ENCODE measurements at regions not wholly inside any gene's neighbourhood (a gene's known extent, or its start where the extent isn't known, plus 50 kb on each side); places are given as distances from the start of the nearest gene placed in this dataset.

- no peak for ATAC-seq
Measured at GRCh38 chr4:27218013-27218412, 357.4 kb downstream of the STIM2 start.

GRCh38 chr4:27223326-27223725, 362.7 kb downstream of the STIM2 start:
- no peak for TF ChIP-seq BCL3 (IDR thresholded peaks at IDR 0.05)
- TF ChIP-seq TP53 (CRISPR knock-in tag; IDR thresholded peaks at IDR 0.05): no peak
- ATAC-seq: no peak
- Histone ChIP-seq H3K4me1 (no peaks in the 10 kb centered on the region), H3K4me2 (no peak overlapping the region), H3K27ac (no peak overlapping the region), H3K9me3 (no peaks in the 10 kb centered on the region), H3K4me3 (no peak overlapping the region)
- 0% methylated on average over 2 of the region's 2 CpGs for WGBS (ENCODE audit: missing lambda C conversion rate)
- ChIA-PET CTCF (no interaction called here), POLR2A (no interaction called here)
- no peak for DNase-seq (ENCODE audit: low read depth in 1 of 2, low spot score in 1 of 2)
- no peak for FAIRE-seq

More at GRCh38 chr4:27218013-27218412, 357.4 kb downstream of the STIM2 start:
- no peak overlapping the region for H3K4me3 ChIP-seq
- no peak for FAIRE-seq
- ChIA-PET POLR2A (no interaction called here), CTCF (no interaction called here)
- TF ChIP-seq RFX5 (IDR thresholded peaks at IDR 0.05) (no peak), HDAC2 (IDR thresholded peaks at IDR 0.05) (no peak), ATOH8 (CRISPR knock-in tag; IDR thresholded peaks at IDR 0.05; ENCODE audit: low read depth) (no peak), ZNF302 (CRISPR knock-in tag; IDR thresholded peaks at IDR 0.05) (no peak), SMC3 (IDR thresholded peaks at IDR 0.05) (no peak), BCL3 (IDR thresholded peaks at IDR 0.05) (no peak), RNF2 (IDR thresholded peaks at IDR 0.05; ENCODE audit: borderline replicate concordance, low read depth) (no peak), ZC3H11A (IDR thresholded peaks at IDR 0.05) (no peak), BHLHE40 (IDR thresholded peaks at IDR 0.05; ENCODE audit: low read depth, low read length) (no peak), ESRRA (IDR thresholded peaks at IDR 0.05; ENCODE audit: borderline replicate concordance, low read length) (no peak), JUN (IDR thresholded peaks at IDR 0.05) (no peak), CBX8 (IDR thresholded peaks at IDR 0.05) (no peak), SREBF2 (IDR thresholded peaks at IDR 0.05) (no peak), MYC (IDR thresholded peaks at IDR 0.05; ENCODE audit: borderline replicate concordance, low read length) (no peak), FOSB (CRISPR knock-in tag; IDR thresholded peaks at IDR 0.05) (no peak), EP300 (IDR thresholded peaks at IDR 0.05) (no peak), PHF8 (IDR thresholded peaks at IDR 0.05; ENCODE audit: borderline replicate concordance, low read depth) (no peak)
- TF ChIP-seq, protein P1, sequence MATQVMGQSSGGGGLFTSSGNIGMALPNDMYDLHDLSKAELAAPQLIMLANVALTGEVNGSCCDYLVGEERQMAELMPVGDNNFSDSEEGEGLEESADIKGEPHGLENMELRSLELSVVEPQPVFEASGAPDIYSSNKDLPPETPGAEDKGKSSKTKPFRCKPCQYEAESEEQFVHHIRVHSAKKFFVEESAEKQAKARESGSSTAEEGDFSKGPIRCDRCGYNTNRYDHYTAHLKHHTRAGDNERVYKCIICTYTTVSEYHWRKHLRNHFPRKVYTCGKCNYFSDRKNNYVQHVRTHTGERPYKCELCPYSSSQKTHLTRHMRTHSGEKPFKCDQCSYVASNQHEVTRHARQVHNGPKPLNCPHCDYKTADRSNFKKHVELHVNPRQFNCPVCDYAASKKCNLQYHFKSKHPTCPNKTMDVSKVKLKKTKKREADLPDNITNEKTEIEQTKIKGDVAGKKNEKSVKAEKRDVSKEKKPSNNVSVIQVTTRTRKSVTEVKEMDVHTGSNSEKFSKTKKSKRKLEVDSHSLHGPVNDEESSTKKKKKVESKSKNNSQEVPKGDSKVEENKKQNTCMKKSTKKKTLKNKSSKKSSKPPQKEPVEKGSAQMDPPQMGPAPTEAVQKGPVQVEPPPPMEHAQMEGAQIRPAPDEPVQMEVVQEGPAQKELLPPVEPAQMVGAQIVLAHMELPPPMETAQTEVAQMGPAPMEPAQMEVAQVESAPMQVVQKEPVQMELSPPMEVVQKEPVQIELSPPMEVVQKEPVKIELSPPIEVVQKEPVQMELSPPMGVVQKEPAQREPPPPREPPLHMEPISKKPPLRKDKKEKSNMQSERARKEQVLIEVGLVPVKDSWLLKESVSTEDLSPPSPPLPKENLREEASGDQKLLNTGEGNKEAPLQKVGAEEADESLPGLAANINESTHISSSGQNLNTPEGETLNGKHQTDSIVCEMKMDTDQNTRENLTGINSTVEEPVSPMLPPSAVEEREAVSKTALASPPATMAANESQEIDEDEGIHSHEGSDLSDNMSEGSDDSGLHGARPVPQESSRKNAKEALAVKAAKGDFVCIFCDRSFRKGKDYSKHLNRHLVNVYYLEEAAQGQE (IDR thresholded peaks at IDR 0.05): no peak
- no peak overlapping the region for H3K4me2 ChIP-seq
- H3K27ac ChIP-seq: no peak overlapping the region
- 3% methylated on average over 2 of the region's 2 CpGs for WGBS (ENCODE audit: missing lambda C conversion rate)
- DNase-seq (ENCODE audit: low read depth in 1 of 2, low spot score in 1 of 2): no peak
- no peaks in the 10 kb centered on the region for H3K9me3 ChIP-seq
- H3K4me1 ChIP-seq: no peaks in the 10 kb centered on the region
